ENCODE measurements at regions not wholly inside any gene's neighbourhood (a gene's known extent, or its start where the extent isn't known, plus 50 kb on each side); places are given as distances from the start of the nearest gene placed in this dataset.

DNA sequence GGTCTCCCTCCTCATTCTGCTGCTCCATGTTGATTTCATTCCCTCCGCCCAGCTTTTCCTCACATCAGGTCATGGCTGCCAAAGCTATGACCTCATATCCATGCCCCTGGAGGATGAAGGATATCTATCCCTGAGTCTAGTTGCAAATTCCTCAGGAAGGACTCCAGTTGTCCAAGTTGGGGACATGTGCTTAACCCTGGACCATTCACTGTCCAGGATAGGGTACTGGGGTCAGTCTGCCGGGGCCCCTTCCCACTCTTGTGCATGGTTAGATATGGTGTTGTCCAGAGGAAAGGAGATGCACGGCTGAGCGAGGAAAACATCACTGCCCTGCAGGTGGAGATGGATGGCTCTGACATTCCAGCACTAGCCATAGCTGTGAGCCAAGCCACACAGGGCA lies 51.9 kb upstream of the COMTD1 start:
- 83 to 100% methylated on average over 1 to 3 of the region's 4 CpGs for WGBS, 2 donors (ENCODE audit: low coverage in 1 of 2)

DNA sequence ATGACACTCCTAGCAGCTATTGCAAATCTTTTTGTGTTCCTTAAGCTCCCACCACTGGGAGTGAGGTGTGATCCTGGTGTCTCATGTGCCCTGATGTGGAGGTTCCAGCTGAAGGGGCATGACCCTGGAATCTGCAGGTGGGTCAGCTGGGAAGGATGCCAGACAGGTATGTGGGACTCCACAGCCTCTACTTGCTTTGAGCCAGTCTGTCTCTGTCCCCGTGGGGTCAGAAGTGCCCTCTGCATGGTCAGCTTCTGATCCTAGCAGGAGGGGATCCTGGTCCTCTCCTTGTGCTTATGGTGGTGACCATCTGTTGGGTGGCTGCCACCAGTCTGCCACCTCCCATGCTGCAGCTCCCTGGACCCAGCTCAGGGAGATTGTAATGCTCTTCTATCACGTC lies 51.1 kb upstream of the COMTD1 start:
- 69 to 100% methylated on average over 1 of the region's 2 CpGs for WGBS, 2 donors (ENCODE audit: low coverage in 1 of 2)
- peaks cover 0 to 6% (median 0%) of the 10 kb centered on the region in 3 donors for H3K9me3 ChIP-seq
- H3K4me3 ChIP-seq, result no peak overlapping the region
- ATAC-seq, result no peak
- H3K27me3 ChIP-seq, result no peaks in the 10 kb centered on the region
- H3K36me3 ChIP-seq, result no peaks in the 10 kb centered on the region
- H3K4me1 ChIP-seq, result peaks cover 0 to 26% (median 11%) of the 10 kb centered on the region in 3 donors
- TF ChIP-seq EP300 (IDR thresholded peaks at IDR 0.05), result no peak
- TF ChIP-seq, protein P1, sequence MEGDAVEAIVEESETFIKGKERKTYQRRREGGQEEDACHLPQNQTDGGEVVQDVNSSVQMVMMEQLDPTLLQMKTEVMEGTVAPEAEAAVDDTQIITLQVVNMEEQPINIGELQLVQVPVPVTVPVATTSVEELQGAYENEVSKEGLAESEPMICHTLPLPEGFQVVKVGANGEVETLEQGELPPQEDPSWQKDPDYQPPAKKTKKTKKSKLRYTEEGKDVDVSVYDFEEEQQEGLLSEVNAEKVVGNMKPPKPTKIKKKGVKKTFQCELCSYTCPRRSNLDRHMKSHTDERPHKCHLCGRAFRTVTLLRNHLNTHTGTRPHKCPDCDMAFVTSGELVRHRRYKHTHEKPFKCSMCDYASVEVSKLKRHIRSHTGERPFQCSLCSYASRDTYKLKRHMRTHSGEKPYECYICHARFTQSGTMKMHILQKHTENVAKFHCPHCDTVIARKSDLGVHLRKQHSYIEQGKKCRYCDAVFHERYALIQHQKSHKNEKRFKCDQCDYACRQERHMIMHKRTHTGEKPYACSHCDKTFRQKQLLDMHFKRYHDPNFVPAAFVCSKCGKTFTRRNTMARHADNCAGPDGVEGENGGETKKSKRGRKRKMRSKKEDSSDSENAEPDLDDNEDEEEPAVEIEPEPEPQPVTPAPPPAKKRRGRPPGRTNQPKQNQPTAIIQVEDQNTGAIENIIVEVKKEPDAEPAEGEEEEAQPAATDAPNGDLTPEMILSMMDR (IDR thresholded peaks at IDR 0.05), result no peak
- no peak for TF ChIP-seq POLR2A (IDR thresholded peaks at IDR 0.05)
- TF ChIP-seq POLR2AphosphoS5 (IDR thresholded peaks at IDR 0.05), result no peak
- H3K27ac ChIP-seq, result no peak overlapping the region

More for the DNA sequence above, 51.9 kb upstream of the COMTD1 start:
- H3K27me3 ChIP-seq, result no peaks in the 10 kb centered on the region
- H3K9me3 ChIP-seq, result peaks cover 0 to 6% (median 0%) of the 10 kb centered on the region in 3 donors
- no peak for ATAC-seq
- no peak overlapping the region for H3K4me3 ChIP-seq
- TF ChIP-seq EP300 (IDR thresholded peaks at IDR 0.05) (no peak), POLR2A (IDR thresholded peaks at IDR 0.05) (no peak), POLR2AphosphoS5 (IDR thresholded peaks at IDR 0.05) (no peak)
- TF ChIP-seq, protein P1 (IDR thresholded peaks at IDR 0.05), result no peak
- no peak overlapping the region for H3K27ac ChIP-seq
- H3K36me3 ChIP-seq, result no peaks in the 10 kb centered on the region
- H3K4me1 ChIP-seq, result peaks cover 0 to 24% (median 11%) of the 10 kb centered on the region in 3 donors
